GM21723 (cell line): ENCODE measurements at regions not wholly inside any gene's neighbourhood (a gene's known extent, or its start where the extent isn't known, plus 50 kb on each side); places are given as distances from the start of the nearest gene placed in this dataset.
A peak's percentile ranks its signal among the peaks of the same experiment; 100 is the strongest.
"Not testable (repeated sequence)": the region's sequence is repeated elsewhere in the genome, so short reads cannot be mapped to it uniquely, and the experiment has no call there.

Experiments
- ATAC-seq: cut with Tn5 transposase; IDR thresholded peaks from one replicate; pipeline ENCODE4 v1.9.1; 2021; ENCODE audit warnings: mild to moderate bottlenecking, moderate library complexity; ENCODE audit not compliant: unreplicated experiment

- ATAC-seq: not testable (repeated sequence)
Measured at GRCh38 chr4:3380336-3380735, 61.4 kb upstream of the HGFAC start.

- ATAC-seq: not testable (repeated sequence)
Measured at GRCh38 chr4:3381208-3381607, 60.6 kb upstream of the HGFAC start.

GRCh38 chr4:3382251-3382650, 59.5 kb upstream of the HGFAC start:
- ATAC-seq: no peak

GRCh38 chr4:3384391-3384770, 57.4 kb upstream of the HGFAC start:
- ATAC-seq: no peak

- no peak for ATAC-seq
Measured at GRCh38 chr4:3384771-3385710, 56.7 kb upstream of the HGFAC start.

GRCh38 chr4:3385711-3386420, 55.9 kb upstream of the HGFAC start:
- ATAC-seq: no peak

- ATAC-seq: no peak
Measured at GRCh38 chr4:3386526-3386925, 55.2 kb upstream of the HGFAC start.

GRCh38 chr4:3387154-3387942, 54.4 kb upstream of the HGFAC start:
- ATAC-seq: peak; percentile 62

- ATAC-seq: peak; percentile 29
Measured at GRCh38 chr4:3387943-3388361, 53.8 kb upstream of the HGFAC start.

GRCh38 chr4:3388471-3389232, 53.1 kb upstream of the HGFAC start:
- ATAC-seq: peak; percentile 64

GRCh38 chr4:3389233-3390215, 52.2 kb upstream of the HGFAC start:
- no peak for ATAC-seq

GRCh38 chr4:3390288-3390811, 51.4 kb upstream of the HGFAC start:
- no peak for ATAC-seq

- no peak for ATAC-seq
Measured at GRCh38 chr4:3391422-3391821, 50.3 kb upstream of the HGFAC start.
